Epithelial cell of proximal tubule (primary cell): ENCODE measurements at regions not wholly inside any gene's neighbourhood (a gene's known extent, or its start where the extent isn't known, plus 50 kb on each side); places are given as distances from the start of the nearest gene placed in this dataset.

Experiments
- DNase-seq: peaks from one replicate; pipeline ENCODE4 v3.0.0-alpha.2; 2011; ENCODE audit warnings: low read depth
- H3K4me3 ChIP-seq: 2 replicates; pipeline ENCODE4 v1.5.1; 2011; ENCODE audit warnings: low read depth, mild to moderate bottlenecking, low read length
- TF ChIP-seq, protein P1 (sequence below): conservative IDR thresholded peaks from 2 replicates; pipeline ENCODE4 v1.5.1; 2012; ENCODE audit warnings: low read depth, mild to moderate bottlenecking, low read length

- DNase-seq, result no peak
- TF ChIP-seq, protein P1, sequence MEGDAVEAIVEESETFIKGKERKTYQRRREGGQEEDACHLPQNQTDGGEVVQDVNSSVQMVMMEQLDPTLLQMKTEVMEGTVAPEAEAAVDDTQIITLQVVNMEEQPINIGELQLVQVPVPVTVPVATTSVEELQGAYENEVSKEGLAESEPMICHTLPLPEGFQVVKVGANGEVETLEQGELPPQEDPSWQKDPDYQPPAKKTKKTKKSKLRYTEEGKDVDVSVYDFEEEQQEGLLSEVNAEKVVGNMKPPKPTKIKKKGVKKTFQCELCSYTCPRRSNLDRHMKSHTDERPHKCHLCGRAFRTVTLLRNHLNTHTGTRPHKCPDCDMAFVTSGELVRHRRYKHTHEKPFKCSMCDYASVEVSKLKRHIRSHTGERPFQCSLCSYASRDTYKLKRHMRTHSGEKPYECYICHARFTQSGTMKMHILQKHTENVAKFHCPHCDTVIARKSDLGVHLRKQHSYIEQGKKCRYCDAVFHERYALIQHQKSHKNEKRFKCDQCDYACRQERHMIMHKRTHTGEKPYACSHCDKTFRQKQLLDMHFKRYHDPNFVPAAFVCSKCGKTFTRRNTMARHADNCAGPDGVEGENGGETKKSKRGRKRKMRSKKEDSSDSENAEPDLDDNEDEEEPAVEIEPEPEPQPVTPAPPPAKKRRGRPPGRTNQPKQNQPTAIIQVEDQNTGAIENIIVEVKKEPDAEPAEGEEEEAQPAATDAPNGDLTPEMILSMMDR, result no peak
- no peak overlapping the region for H3K4me3 ChIP-seq
Observed at GRCh38 chr10:9230625-9231024, 1176.1 kb downstream of the GATA3 start.

DNA sequence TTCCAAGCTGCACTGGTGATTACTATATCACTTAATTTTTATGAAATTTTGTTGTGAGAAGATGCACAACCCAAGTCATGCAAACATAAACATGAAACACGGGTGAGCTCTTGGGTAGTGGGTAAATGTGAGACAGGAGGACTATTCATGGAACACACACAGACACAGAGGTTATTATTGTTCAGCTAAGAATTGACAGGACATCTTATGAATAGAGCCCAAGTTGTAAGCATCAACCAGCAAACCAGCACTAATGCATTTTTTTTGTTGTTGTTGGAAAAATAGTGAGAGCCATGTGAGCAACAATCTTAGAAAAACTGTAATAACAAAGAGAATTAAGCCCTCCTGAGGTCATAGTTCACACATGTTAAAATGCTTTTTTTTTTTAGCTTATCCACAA, 1179.7 kb downstream of the GATA3 start:
- no peak overlapping the region for H3K4me3 ChIP-seq
- no peak for DNase-seq
- TF ChIP-seq, protein P1, result no peak

DNA sequence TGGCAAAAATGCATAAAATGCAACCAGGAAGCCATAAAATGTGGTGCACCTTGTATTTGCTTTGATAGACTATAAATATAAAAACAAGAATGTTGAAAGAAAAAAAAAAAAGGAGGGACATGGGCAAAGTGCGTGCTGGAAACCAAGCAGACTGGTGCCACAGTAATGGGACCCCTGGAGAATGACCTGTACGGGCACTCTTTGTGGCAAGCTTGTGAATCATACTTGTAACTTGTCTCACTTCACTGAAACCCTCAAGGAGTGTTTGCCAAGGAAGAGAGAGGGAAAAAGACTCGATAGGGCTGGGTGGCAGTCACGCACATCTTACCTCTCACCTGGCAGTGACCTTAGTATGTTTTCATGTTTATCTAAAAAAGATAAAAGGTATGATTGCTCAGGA, 1183.6 kb downstream of the GATA3 start:
- DNase-seq, result no peak
- H3K4me3 ChIP-seq, result no peak overlapping the region
- TF ChIP-seq, protein P1, result no peak

DNA sequence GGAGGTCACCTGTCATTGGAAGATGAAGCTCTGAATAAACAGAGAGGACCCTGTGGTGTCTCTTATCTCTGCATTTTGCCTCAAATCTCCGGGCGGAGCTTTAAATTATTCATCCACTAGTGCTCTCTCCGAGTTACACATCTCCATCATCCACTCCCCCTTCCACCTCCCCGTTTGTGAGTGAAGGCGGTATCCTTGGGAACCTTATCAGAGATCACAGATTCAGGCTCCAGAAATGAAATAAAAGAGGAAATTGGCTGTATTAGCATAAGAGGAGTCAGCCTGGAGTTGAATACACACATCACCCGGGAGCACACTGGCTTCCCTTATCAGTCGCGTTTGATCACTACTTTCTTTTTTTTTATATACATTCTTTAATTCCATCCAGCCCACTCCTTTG, 1184.8 kb downstream of the GATA3 start:
- TF ChIP-seq, protein P1, result no peak
- H3K4me3 ChIP-seq, result no peak overlapping the region
- DNase-seq, result no peak

DNA sequence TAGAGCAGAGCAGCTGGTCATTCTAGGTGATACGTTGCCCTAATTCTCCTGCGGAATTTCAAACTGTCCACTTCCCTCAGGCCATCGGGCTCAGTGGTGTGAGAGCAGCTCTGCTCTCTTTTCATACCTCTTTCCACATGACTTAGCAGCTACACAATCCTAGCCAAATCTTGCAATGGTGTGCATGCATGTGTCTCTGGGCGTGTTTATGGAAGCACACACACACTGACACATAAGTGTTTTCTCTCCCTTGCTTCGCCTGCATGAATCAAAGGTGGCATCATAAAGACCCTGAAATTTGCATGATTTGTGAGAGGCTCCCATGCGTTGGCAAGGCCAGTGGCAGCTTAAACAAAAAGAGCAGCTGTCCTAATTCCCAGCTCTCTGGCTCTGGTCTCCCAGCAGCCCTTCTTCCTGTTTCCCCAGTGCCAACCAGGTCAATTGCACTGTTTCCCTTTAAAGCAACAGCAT, 1189.5 kb downstream of the GATA3 start:
- H3K4me3 ChIP-seq, result no peak overlapping the region
- TF ChIP-seq, protein P1, result no peak
- DNase-seq, result no peak

- H3K4me3 ChIP-seq, result no peak overlapping the region
- DNase-seq, result no peak
- TF ChIP-seq, protein P1, result no peak
Observed at GRCh38 chr10:9244864-9245263, 1190.4 kb downstream of the GATA3 start.

GRCh38 chr10:9253121-9253520, 1198.6 kb downstream of the GATA3 start:
- TF ChIP-seq, protein P1, result no peak
- no peak for DNase-seq
- H3K4me3 ChIP-seq, result no peak overlapping the region
